GM13976 (cell line): ENCODE measurements at regions not wholly inside any gene's neighbourhood (a gene's known extent, or its start where the extent isn't known, plus 50 kb on each side); places are given as distances from the start of the nearest gene placed in this dataset.

Source experiments
- DNase-seq: peaks from one replicate; pipeline ENCODE4 v3.0.0; 2012; ENCODE audit warnings: low spot score
- in situ Hi-C: fragments of 300-500 bp; cut with MboI; formaldehyde crosslinking; loops from one replicate; pipeline ENCODE4 v1.12.0; 2022; ENCODE audit warnings: low sequenced_read_pairs, mixed read lengths, inconsistent platforms; ENCODE audit not compliant: unreplicated experiment
- TF ChIP-seq, protein P1 (sequence below): IDR thresholded peaks from 2 replicates; pipeline ENCODE4 v1.5.1; 2012; ENCODE audit warnings: borderline replicate concordance, mild to moderate bottlenecking; ENCODE audit not compliant: insufficient read depth; ENCODE audit errors: extremely low read depth, missing control alignments, control extremely low read depth

DNA sequence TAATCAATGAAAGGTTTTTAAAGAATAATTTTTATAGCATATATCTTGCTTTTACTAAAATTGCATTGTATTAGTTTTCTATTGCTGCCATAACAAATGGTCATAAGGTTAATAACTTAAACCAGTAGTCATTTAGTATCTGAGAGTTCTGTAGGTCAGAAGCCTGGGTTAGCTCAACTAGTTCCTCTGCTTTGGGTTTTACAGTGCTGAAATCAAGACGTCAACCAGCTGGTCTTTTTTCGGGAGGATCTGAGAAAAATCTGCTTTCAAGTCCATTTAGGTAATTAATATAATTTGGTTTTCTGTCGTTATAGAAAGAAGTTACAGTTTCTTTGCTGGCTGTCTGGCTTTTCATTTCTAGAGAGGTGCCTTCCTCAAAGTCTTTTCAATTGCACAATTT is 577.7 kb downstream of the MRPL39 start:
- in situ Hi-C loops: no loop called here
- no peak for DNase-seq
- TF ChIP-seq, protein P1, sequence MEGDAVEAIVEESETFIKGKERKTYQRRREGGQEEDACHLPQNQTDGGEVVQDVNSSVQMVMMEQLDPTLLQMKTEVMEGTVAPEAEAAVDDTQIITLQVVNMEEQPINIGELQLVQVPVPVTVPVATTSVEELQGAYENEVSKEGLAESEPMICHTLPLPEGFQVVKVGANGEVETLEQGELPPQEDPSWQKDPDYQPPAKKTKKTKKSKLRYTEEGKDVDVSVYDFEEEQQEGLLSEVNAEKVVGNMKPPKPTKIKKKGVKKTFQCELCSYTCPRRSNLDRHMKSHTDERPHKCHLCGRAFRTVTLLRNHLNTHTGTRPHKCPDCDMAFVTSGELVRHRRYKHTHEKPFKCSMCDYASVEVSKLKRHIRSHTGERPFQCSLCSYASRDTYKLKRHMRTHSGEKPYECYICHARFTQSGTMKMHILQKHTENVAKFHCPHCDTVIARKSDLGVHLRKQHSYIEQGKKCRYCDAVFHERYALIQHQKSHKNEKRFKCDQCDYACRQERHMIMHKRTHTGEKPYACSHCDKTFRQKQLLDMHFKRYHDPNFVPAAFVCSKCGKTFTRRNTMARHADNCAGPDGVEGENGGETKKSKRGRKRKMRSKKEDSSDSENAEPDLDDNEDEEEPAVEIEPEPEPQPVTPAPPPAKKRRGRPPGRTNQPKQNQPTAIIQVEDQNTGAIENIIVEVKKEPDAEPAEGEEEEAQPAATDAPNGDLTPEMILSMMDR: no peak

DNA sequence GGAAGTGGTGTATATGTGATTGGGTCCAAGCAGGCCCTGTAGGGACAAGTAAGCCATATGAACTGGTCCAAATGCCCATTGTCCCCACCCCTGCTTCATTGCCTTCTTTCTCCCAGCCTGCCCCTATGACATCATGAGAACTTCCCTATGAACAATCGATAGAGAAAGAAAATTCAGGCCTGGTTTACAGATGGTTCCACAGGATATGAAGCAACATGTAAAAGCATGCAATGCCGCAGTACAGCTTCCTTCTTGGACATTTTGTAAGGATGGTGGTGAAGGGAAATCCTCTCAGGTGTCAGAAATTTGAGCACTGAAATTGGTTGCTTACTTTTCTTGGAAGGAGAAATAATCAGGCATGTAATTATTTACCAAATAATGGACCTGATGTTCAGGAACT is 581.7 kb downstream of the MRPL39 start:
- in situ Hi-C loops: no loop called here
- DNase-seq: no peak
- TF ChIP-seq, protein P1: no peak

DNA sequence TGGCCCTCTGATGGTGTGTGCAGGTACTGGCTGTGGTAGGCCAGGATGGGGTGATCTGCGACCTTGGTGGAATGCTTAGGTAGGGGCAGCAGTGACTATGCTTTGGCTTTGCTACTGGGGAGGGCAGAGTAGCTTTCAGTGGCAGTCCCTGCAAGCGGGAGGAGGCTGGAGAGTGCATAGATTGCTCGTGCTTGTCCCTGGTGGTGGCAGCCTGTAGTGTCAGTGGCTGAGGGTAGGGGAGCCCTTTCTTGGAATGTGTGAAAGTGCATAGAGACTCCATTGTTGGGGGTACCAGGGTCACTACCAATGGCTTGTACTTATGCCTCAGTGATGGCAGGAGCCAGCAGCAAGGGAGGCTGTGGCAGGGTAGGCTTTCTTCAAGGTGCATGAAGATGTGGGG is 582.6 kb downstream of the MRPL39 start:
- TF ChIP-seq, protein P1: no peak
- in situ Hi-C loops: no loop called here
- no peak for DNase-seq

DNA sequence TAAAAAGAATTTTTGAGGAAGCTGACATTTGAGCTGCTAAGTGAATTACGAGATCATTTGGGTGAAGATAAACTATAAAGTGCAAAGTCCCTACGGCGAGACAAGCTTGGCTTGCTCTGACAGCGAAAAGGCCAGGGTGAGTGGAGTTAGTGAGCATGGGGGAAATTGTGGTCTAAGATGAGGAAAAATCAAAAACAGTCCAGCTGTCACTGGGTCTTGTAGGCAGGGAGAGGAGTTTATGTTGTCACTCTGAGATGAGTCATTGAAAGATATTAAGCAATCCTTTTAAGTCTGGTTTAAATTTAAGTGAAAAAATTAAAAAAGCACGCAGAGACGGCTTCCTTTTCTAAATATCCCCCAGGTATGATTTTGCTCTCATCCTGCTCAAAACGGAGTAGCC is 601.9 kb downstream of the MRPL39 start:
- TF ChIP-seq, protein P1: no peak
- DNase-seq: no peak
- in situ Hi-C loops: no loop called here

DNA sequence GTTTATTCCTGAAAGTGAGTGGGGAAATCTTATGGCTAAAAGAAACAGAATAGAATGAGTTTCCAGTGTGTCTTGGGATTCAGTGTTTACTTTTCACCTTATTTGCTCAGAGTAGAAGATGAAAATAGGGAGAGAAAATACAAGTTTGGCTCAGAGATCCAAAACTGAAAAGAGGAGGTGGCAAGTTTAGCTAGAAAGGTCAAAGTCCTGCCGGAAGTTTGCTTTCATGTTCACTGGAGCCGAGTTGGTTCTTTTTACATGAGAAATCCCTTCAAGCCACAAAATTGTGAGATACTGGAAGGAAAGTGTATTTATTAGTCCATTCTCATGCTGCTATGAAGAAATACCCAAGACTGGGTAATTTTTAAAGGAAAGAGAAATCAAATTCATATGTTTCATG is 604.6 kb downstream of the MRPL39 start:
- TF ChIP-seq, protein P1: no peak
- in situ Hi-C loops: no loop called here
- DNase-seq: no peak

DNA sequence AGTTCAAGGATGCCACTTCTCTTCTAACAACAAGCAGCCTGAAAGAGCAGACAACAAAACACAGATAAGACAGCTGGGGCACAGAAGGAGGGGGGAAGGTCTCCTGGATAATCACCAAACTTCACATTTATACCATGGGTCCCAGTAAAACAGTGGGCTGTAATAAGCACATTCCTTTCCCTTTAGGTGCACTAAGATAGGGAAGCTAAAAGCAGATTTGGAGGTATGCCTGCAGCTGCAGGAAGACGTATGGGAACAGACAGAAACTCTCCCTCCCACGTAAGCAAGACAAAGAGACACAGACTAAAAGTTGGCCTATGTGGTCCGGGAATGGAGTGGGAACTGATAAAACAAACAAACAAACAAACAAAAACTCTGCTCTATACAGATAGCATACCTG is 612.1 kb downstream of the MRPL39 start:
- DNase-seq: no peak
- in situ Hi-C loops: no loop called here
- TF ChIP-seq, protein P1: no peak

DNA sequence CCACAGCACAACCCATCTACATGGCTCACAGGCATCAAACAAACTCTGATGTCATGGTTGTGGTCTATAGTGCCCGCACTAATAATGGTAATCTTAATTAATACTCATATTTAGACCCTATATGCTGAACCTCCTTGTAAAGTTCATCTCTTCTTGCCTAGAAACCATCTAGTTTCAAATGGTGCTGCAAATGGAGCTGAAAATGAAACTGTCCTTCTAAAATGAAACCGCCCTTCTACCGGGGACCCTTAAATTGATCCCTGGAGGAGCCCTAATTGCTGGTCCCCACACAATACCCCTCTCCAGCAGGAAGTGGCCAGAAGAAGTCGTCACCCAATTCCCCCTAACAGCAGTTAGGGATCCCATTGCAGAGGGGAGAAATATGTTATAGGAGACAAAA is 612.6 kb downstream of the MRPL39 start:
- in situ Hi-C loops: no loop called here
- TF ChIP-seq, protein P1: no peak
- no peak for DNase-seq
